ENCODE measurements at regions not wholly inside any gene's neighbourhood (a gene's known extent, or its start where the extent isn't known, plus 50 kb on each side); places are given as distances from the start of the nearest gene placed in this dataset.
"Not testable (repeated sequence)": the region's sequence is repeated elsewhere in the genome, so short reads cannot be mapped to it uniquely, and the experiment has no call there.

DNA sequence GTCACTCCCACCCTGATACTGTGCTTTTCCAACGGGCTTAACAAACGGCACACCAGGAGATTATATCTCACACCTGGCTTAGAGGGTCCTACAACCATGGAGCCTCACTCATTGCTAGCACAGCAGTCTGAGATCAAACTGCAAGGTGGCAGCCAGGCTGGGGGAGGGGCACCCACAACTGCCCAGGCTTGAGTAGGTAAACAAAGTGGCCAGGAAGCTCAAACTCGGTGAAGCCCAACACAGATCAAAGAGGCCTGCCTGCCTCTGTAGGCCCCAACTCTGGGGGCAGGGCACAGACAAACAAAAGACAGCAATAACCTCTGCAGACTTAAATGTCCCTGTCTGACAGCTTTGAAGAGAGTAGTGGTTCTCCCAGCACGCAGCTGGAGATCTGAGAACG is 1022.6 kb downstream of the RAB28 start:
- DNase-seq (ENCODE audit: low spot score): not testable (repeated sequence)

- no peak for DNase-seq (ENCODE audit: low spot score)
These were observed 1025.0 kb downstream of the RAB28 start for GRCh38 chr4:12459126-12459525.

GRCh38 chr4:12458621-12459020 is 1025.5 kb downstream of the RAB28 start:
- DNase-seq (ENCODE audit: low spot score): no peak

DNA sequence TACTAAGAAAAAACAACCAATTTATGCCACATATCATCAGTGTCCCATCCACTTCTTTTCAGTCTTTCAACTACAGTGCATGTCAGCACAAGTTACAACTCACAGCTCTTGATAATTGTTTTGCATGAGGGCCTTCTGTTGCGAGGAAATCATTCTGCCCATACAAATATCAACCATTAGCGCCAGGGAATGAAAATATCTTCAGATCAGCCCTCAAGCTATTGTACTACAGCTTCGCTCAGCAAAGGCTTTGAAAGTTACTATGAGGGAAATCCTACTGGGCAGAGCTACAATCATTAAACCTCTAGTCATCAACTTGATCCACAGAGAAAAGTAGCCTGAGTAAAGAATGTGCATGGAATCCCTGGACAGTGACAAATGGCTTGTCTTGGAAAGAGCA is 1023.6 kb upstream of the HS3ST1 start:
- no peak for DNase-seq (ENCODE audit: low spot score)

DNA sequence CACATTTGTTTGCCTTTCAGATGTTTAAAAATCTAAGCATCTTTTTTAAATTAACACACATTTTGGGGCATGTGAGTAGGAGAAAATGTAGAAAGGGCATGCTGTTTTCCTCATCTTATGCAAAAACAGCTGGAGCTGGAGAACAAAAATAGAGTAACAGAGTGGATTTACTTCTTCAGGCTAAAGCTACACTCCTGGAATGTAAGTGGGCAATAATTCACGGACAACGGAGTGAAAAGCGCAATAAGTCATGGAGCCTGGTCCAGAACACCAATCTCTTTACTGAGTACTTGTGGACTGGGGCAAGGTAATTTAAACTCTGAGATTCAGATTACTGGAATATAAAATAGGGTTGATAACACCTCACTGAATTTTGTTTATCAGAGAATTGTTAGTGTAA is 1018.8 kb upstream of the HS3ST1 start:
- DNase-seq (ENCODE audit: low spot score): no peak

DNA sequence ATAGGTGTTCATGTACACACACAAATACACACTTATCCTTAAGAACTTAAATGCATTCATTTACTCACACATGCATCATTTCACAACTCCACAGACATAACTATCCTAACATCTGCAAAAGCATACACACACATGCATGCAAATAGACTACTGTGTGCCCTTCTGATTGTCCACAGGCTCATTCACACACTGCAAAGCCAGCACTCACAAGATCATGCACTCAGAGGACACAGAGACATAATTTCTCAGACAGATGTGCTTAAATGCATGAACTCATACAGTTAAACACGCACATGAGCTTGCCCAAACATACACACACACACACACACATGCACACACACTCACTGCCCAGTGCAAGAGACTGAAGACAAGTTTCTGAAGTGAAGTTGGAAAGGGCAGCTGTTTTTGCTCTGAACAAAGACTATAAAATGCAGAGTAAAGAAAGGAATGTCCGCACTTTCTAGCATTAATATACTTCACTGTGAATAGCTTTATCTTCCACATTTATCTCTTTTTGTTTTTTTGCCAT is 1018.0 kb upstream of the HS3ST1 start:
- no peak for DNase-seq (ENCODE audit: low spot score)

DNA sequence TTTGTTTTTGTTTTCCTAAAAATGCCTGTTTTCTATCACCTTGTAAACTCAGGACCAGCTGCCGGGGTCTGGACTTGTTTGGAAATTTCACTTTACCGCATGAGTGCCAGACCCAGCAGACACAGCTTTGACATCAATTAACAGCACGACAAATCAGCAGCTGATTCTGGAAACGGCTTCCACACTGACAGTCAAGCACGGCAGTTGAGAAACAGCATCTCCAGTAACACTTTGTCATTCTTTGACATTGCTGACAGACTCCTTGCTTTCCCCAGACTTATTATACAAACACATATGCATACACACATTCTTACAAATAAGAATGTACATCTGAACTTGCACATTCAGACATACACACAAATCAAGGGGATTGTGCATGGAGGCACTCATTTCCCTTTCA is 1017.6 kb upstream of the HS3ST1 start:
- no peak for DNase-seq (ENCODE audit: low spot score)

- no peak for DNase-seq (ENCODE audit: low spot score)
These were observed 1017.1 kb upstream of the HS3ST1 start for GRCh38 chr4:12445711-12446235.

DNA sequence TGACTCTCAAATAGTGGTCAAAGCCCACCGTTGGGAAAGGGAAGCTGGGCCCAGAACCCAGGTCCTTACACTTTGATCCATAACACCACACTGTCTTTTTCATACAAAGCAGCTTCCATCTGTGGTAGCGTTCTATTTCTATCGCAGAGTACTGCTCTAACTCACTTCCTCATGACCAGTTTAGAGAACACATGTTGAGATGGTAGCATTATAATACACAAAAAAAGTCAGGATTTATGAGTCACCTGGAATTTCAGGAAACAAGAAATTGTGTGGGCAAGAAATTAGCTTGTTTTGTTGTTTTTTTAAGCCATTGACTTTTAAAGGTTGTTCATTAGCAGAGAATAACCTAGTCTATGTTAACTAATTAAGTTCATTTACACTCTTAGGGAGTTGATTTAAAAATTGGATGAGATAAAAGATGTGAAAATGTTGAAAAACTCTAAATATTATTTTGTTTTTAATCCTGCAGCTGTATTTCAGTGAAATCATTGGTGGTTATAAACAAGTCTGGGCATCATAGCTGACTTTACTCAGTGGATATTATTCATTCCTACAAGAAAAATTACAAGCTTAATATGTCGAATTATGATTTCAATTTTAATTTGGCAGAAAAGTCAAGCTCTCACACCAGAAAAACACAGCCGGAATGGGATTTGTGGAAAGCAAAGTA is 1011.1 kb upstream of the HS3ST1 start:
- no peak for DNase-seq (ENCODE audit: low spot score)

- DNase-seq (ENCODE audit: low spot score): not testable (repeated sequence)
These were observed 1002.6 kb upstream of the HS3ST1 start for GRCh38 chr4:12431259-12431658.

- no peak for DNase-seq (ENCODE audit: low spot score)
These were observed 992.7 kb upstream of the HS3ST1 start for GRCh38 chr4:12421364-12421763.

- DNase-seq (ENCODE audit: low spot score): no peak
These were observed 988.1 kb upstream of the HS3ST1 start for GRCh38 chr4:12416755-12417154.

DNA sequence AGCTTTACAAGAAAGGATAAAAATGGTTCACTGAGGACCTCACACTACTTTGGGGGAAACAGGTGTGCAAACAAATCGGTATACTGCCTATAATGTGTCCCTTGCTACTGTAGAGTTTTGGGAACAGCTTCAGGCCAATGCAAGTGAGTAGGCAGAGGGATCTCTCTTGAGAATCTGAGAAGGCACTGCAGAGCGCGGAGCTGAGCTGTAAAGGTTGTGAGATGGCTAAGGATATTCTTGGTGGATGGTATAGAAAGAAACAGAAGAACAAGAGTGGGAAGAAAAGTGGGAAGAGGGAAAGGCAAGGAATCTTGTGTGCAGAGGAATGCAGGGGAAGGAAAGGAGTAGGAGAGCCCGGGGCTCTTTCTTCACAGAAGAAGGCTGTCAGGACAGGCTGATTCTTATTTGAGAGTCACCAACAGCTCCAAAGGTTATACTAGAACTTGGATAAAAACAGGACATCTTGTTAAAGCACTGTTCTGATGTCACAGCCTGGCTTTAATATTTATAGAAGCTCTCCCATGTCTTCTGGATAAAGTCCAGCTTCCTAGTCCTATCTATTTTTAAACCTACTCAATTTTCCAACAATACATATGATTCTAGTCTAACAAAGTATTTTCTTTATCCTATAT is 985.6 kb upstream of the HS3ST1 start:
- no peak for DNase-seq (ENCODE audit: low spot score)

- DNase-seq (ENCODE audit: low spot score): no peak
These were observed 982.4 kb upstream of the HS3ST1 start for GRCh38 chr4:12411072-12411471.

- DNase-seq (ENCODE audit: low spot score): no peak
These were observed 981.0 kb upstream of the HS3ST1 start for GRCh38 chr4:12409507-12410190.

DNA sequence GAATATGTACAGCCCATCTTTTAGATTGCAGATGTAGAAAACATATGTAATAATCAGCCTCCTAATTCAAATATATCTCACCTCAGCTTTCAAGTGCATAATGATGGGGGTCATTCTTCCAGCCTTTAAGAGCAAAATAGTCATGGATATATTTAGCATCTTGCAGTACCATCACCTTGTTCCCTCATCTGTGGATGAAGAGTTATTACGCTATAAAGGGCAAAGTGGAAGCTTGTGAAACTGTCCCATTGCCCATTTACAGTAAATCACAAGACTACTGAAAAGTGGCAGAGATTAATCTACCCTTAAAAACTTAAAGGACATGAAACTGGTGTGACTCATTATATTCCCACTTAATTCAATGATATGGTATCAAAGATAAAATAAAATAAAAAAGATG is 979.7 kb upstream of the HS3ST1 start:
- no peak for DNase-seq (ENCODE audit: low spot score)

GRCh38 chr4:12403175-12403574 is 974.5 kb upstream of the HS3ST1 start:
- no peak for DNase-seq (ENCODE audit: low spot score)

DNA sequence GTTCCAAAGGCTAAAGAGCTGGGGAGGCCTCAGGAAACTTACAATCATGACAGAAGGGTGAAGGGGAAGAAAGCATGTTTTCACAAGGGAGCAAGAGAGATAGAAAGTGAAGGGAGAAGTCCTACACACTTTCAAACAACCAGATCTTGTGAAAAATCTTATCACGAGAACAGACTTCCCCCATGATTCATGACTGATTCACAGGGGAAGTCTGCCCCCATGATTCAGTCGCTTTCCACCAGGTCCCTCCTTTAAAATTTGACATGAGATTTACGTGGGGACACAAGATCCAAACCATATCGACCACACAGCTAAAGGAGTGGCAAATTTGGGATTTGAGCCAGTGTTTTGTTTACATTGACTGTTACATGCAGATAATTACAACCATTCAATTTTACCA is 971.1 kb upstream of the HS3ST1 start:
- no peak for DNase-seq (ENCODE audit: low spot score)

GRCh38 chr4:12393631-12394262 is 965.1 kb upstream of the HS3ST1 start:
- DNase-seq (ENCODE audit: low spot score): no peak

DNA sequence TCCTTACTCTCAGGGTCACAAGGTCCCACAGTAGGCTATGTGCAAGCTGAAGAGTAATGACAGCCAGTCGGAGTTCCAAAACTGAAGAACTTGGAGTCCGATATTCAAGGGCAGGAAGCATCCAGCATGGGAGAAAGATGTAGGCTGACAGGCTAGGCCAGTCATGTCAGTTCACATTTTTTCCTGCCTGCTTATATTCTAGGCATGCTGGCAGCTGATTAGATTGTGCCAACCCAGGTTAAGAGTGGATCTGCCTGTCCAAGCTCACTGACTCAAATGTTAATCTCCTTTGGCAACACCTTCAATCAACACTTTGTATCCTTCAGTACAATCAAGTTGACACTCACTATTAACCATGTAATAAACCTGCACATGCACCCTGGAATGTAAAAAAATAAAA is 960.9 kb upstream of the HS3ST1 start:
- no peak for DNase-seq (ENCODE audit: low spot score)

- no peak for DNase-seq (ENCODE audit: low spot score)
These were observed 953.9 kb upstream of the HS3ST1 start for GRCh38 chr4:12382567-12382966.

GRCh38 chr4:12379191-12379590 is 950.5 kb upstream of the HS3ST1 start:
- no peak for DNase-seq (ENCODE audit: low spot score)

- no peak for DNase-seq (ENCODE audit: low spot score)
These were observed 947.1 kb upstream of the HS3ST1 start for GRCh38 chr4:12375805-12376204.
